ENCODE measurements at regions not wholly inside any gene's neighbourhood (a gene's known extent, or its start where the extent isn't known, plus 50 kb on each side); places are given as distances from the start of the nearest gene placed in this dataset.
"Not testable (repeated sequence)": the region's sequence is repeated elsewhere in the genome, so short reads cannot be mapped to it uniquely, and the experiment has no call there.

DNA sequence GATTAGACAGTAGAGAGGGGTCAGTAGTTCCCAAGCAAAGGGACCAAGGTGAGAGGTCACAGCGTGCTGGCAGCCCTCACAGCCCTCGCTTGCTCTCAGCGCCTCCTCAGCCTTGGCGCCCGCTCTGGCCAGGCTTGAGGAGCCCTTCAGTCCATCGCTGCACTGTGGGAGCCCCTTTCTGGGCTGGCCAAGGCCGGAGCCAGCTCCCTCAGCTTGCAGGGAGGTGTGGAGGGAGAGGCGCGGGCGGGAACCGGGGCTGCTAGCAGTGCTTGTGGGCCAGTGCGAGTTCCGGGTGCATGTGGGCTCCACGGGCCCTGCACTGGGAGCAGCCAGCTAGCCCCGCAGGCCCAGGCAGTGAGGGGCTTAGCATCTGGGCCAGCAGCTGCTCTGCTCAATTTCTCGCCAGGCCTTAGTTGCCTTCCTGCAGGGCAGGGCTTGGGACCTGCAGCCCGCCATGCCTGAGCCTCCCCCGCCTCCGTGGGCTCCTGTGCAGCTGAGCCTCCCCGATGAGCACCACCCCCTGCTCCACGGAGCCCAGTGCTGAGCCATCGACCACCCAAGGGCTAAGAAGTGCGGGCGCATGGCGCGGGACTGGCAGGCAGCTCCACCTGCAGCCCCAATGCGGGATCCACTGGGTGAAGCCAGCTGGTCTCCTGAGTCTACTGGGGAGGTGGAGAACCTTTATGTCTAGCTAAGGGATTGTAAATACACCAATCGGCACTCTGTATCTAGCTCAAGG is 177.0 kb downstream of the TBX18 start:
- not testable (repeated sequence) for TF ChIP-seq CTCF (IDR thresholded peaks at IDR 0.05); POLR2A (IDR thresholded peaks at IDR 0.05); POLR2AphosphoS5 (IDR thresholded peaks at IDR 0.05; ENCODE audit: insufficient read depth in 1 of 2, low read depth in 1 of 2)
